IPS-15b (cell line): ENCODE measurements at regions not wholly inside any gene's neighbourhood (a gene's known extent, or its start where the extent isn't known, plus 50 kb on each side); places are given as distances from the start of the nearest gene placed in this dataset.

ENCODE experiments used
- H3K27me3 ChIP-seq: one replicate; pipeline ENCODE4 v1.6.1; 2013; ENCODE audit warnings: low read length; ENCODE audit not compliant: control insufficient read depth, insufficient read depth
- H3K36me3 ChIP-seq: one replicate; pipeline ENCODE4 v1.6.1; 2013; ENCODE audit warnings: low read length; ENCODE audit not compliant: control insufficient read depth, insufficient read depth
- H3K4me1 ChIP-seq: one replicate; pipeline ENCODE4 v1.6.1; 2013; ENCODE audit warnings: mild to moderate bottlenecking, low read length; ENCODE audit not compliant: control insufficient read depth, insufficient read depth
- H3K4me3 ChIP-seq: one replicate; pipeline ENCODE4 v1.5.1; 2013; ENCODE audit warnings: low read depth, low read length
- H3K9ac ChIP-seq: one replicate; pipeline ENCODE4 v1.6.1; 2013; ENCODE audit warnings: low read depth, mild to moderate bottlenecking, low read length
- H3K9me3 ChIP-seq: one replicate; pipeline ENCODE4 v1.6.1; 2013; ENCODE audit warnings: mild to moderate bottlenecking, low read length; ENCODE audit not compliant: control insufficient read depth, insufficient read depth

GRCh38 chr20:20955892-20956291, 150.3 kb downstream of the LINC00237 start:
- no peak overlapping the region for H3K9ac ChIP-seq
- H3K4me3 ChIP-seq = no peak overlapping the region
- no peaks in the 10 kb centered on the region for H3K4me1 ChIP-seq
- no peaks in the 10 kb centered on the region for H3K9me3 ChIP-seq
- H3K27me3 ChIP-seq = no peaks in the 10 kb centered on the region
- H3K36me3 ChIP-seq = no peaks in the 10 kb centered on the region

- Histone ChIP-seq H3K27me3 (no peaks in the 10 kb centered on the region), H3K36me3 (no peaks in the 10 kb centered on the region), H3K9me3 (no peaks in the 10 kb centered on the region), H3K4me3 (no peak overlapping the region), H3K9ac (no peak overlapping the region), H3K4me1 (no peaks in the 10 kb centered on the region)
Measured at GRCh38 chr20:20953738-20954618, 152.2 kb downstream of the LINC00237 start.

GRCh38 chr20:20950620-20951019, 155.5 kb downstream of the LINC00237 start:
- H3K9ac ChIP-seq = no peak overlapping the region
- no peaks in the 10 kb centered on the region for H3K4me1 ChIP-seq
- no peaks in the 10 kb centered on the region for H3K27me3 ChIP-seq
- no peaks in the 10 kb centered on the region for H3K36me3 ChIP-seq
- no peaks in the 10 kb centered on the region for H3K9me3 ChIP-seq
- H3K4me3 ChIP-seq = no peak overlapping the region

- Histone ChIP-seq H3K4me3 (no peak overlapping the region), H3K4me1 (no peaks in the 10 kb centered on the region), H3K9ac (no peak overlapping the region), H3K9me3 (no peaks in the 10 kb centered on the region), H3K36me3 (no peaks in the 10 kb centered on the region), H3K27me3 (no peaks in the 10 kb centered on the region)
Measured at GRCh38 chr20:20946122-20946759, 159.9 kb downstream of the LINC00237 start.

GRCh38 chr20:20941468-20941889, 164.7 kb downstream of the LINC00237 start:
- Histone ChIP-seq H3K27me3 (no peaks in the 10 kb centered on the region), H3K9me3 (no peaks in the 10 kb centered on the region), H3K4me3 (no peak overlapping the region), H3K9ac (no peak overlapping the region), H3K36me3 (no peaks in the 10 kb centered on the region), H3K4me1 (no peaks in the 10 kb centered on the region)

GRCh38 chr20:20939006-20939405, 167.2 kb downstream of the LINC00237 start:
- Histone ChIP-seq H3K4me3 (no peak overlapping the region), H3K9me3 (no peaks in the 10 kb centered on the region), H3K4me1 (no peaks in the 10 kb centered on the region), H3K36me3 (no peaks in the 10 kb centered on the region), H3K27me3 (no peaks in the 10 kb centered on the region), H3K9ac (no peak overlapping the region)

- H3K27me3 ChIP-seq = no peaks in the 10 kb centered on the region
- H3K9me3 ChIP-seq = no peaks in the 10 kb centered on the region
- no peaks in the 10 kb centered on the region for H3K4me1 ChIP-seq
- no peaks in the 10 kb centered on the region for H3K36me3 ChIP-seq
- no peak overlapping the region for H3K4me3 ChIP-seq
- no peak overlapping the region for H3K9ac ChIP-seq
Measured at GRCh38 chr20:20938599-20938998, 167.6 kb downstream of the LINC00237 start.

- Histone ChIP-seq H3K4me1 (no peaks in the 10 kb centered on the region), H3K4me3 (no peak overlapping the region), H3K36me3 (no peaks in the 10 kb centered on the region), H3K9ac (no peak overlapping the region), H3K9me3 (no peaks in the 10 kb centered on the region), H3K27me3 (no peaks in the 10 kb centered on the region)
Measured at GRCh38 chr20:20938131-20938530, 168.0 kb downstream of the LINC00237 start.

GRCh38 chr20:20933142-20933958, 172.8 kb downstream of the LINC00237 start:
- H3K9me3 ChIP-seq = no peaks in the 10 kb centered on the region
- no peaks in the 10 kb centered on the region for H3K27me3 ChIP-seq
- H3K4me1 ChIP-seq = no peaks in the 10 kb centered on the region
- H3K36me3 ChIP-seq = no peaks in the 10 kb centered on the region
- H3K9ac ChIP-seq = no peak overlapping the region
- no peak overlapping the region for H3K4me3 ChIP-seq

- H3K9ac ChIP-seq = no peak overlapping the region
- H3K36me3 ChIP-seq = no peaks in the 10 kb centered on the region
- H3K27me3 ChIP-seq = no peaks in the 10 kb centered on the region
- no peaks in the 10 kb centered on the region for H3K9me3 ChIP-seq
- no peaks in the 10 kb centered on the region for H3K4me1 ChIP-seq
- H3K4me3 ChIP-seq = no peak overlapping the region
Measured at GRCh38 chr20:20932156-20932555, 174.0 kb downstream of the LINC00237 start.

- no peak overlapping the region for H3K4me3 ChIP-seq
- no peaks in the 10 kb centered on the region for H3K36me3 ChIP-seq
- H3K27me3 ChIP-seq = no peaks in the 10 kb centered on the region
- H3K4me1 ChIP-seq = no peaks in the 10 kb centered on the region
- no peak overlapping the region for H3K9ac ChIP-seq
- no peaks in the 10 kb centered on the region for H3K9me3 ChIP-seq
Measured at GRCh38 chr20:20931632-20932031, 174.5 kb downstream of the LINC00237 start.
